Right lobe of liver (tissue), 6 donors: ENCODE measurements at regions not wholly inside any gene's neighbourhood (a gene's known extent, or its start where the extent isn't known, plus 50 kb on each side); places are given as distances from the start of the nearest gene placed in this dataset.

Source experiments
- ATAC-seq, 4 donors: fragments of 200-7000 bp; cut with Tn5 transposase; one replicate each; pipeline ENCODE4 v1.9.1; 2020; ENCODE audit warnings: mild to moderate bottlenecking in 4 of 4, moderate library complexity in 4 of 4
- DNase-seq, 3 donors: peaks; one replicate each; pipeline ENCODE4 v3.0.0-alpha.2; 2020
- H3K27ac ChIP-seq, 3 donors: fragments of 200-600 bp; one replicate each; pipeline ENCODE4 v1.8.0; 2022
- H3K27me3 ChIP-seq, 2 donors: fragments of 200-600 bp; one replicate each; pipeline ENCODE4 v1.8.0; 2022
- H3K36me3 ChIP-seq, 4 donors: fragments of 200-600 bp; sonication (generic) in 1 of 4; one replicate each; pipeline versions ENCODE4 v1.5.1 to v1.8.0; 2017 to 2022; ENCODE audit warnings: control low read depth in 1 of 4
- H3K4me1 ChIP-seq, 4 donors: fragments of 200-600 bp; sonication (generic) in 1 of 4; one replicate each; pipeline versions ENCODE4 v1.5.1 to v1.8.0; 2017 to 2022; ENCODE audit warnings: control low read depth in 1 of 4
- H3K4me3 ChIP-seq, 3 donors: fragments of 200-600 bp; one replicate each; pipeline ENCODE4 v1.8.0; 2022
- H3K9me3 ChIP-seq, 4 donors: fragments of 200-600 bp; sonication (generic) in 1 of 4; one replicate each; pipeline versions ENCODE4 v1.5.1 to v1.8.0; 2017 to 2022; ENCODE audit warnings: control low read depth in 1 of 4
- POLR2A ChIP-seq: fragments of 450-650 bp; IDR thresholded peaks from one replicate; pipeline ENCODE4 v1.6.1; 2017; ENCODE audit warnings: antibody characterized with exemption, mild to moderate bottlenecking
- WGBS: methylation state at CpG from one replicate; pipeline ENCODE4 v1.1.6; 2018; ENCODE audit warnings: low coverage, low lambda C conversion rate; ENCODE audit not compliant: insufficient coverage; ENCODE audit errors: missing lambda C conversion rate; 5-methylcytosine and 5-hydroxymethylcytosine counted together
- intact Hi-C, 2 donors: fragments of 100-400 bp; cut with DNase I; formaldehyde crosslinking; loops; one replicate each; pipeline versions ENCODE4 v1.11.2 to v1.14.1; 2022
- TF ChIP-seq, protein P1 (sequence below), 4 donors: fragments of 200-600 bp in 3 of 4; fragments of 450-650 bp in 1 of 4; IDR thresholded peaks; one replicate each; pipeline versions ENCODE4 v1.5.1 to v1.8.0; 2016 to 2022; ENCODE audit warnings: antibody characterized with exemption in 4 of 4, mild to moderate bottlenecking in 2 of 4
- donor health status: DM: no; HTN: yes; CAD: no.
- donor health status: DM: no; HTN: no; CAD: no.
- donor health status: DM: no; HTN: no; CAD: no.
- donor health status: DM: no; HTN: yes; CAD: no.
- donor health status: DM: no; HTN: yes; CAD: no.

- intact Hi-C loops = no loop called here
- H3K4me3 ChIP-seq = no peak overlapping the region
- TF ChIP-seq, protein P1, sequence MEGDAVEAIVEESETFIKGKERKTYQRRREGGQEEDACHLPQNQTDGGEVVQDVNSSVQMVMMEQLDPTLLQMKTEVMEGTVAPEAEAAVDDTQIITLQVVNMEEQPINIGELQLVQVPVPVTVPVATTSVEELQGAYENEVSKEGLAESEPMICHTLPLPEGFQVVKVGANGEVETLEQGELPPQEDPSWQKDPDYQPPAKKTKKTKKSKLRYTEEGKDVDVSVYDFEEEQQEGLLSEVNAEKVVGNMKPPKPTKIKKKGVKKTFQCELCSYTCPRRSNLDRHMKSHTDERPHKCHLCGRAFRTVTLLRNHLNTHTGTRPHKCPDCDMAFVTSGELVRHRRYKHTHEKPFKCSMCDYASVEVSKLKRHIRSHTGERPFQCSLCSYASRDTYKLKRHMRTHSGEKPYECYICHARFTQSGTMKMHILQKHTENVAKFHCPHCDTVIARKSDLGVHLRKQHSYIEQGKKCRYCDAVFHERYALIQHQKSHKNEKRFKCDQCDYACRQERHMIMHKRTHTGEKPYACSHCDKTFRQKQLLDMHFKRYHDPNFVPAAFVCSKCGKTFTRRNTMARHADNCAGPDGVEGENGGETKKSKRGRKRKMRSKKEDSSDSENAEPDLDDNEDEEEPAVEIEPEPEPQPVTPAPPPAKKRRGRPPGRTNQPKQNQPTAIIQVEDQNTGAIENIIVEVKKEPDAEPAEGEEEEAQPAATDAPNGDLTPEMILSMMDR (IDR thresholded peaks at IDR 0.05) = no peak
- no peak for TF ChIP-seq POLR2A
- H3K27me3 ChIP-seq = no peaks in the 10 kb centered on the region
- H3K4me1 ChIP-seq = no peaks in the 10 kb centered on the region
- 53% methylated on average over 3 of the region's 3 CpGs for WGBS
- ATAC-seq (no peak), DNase-seq (no peak)
- no peak overlapping the region for H3K27ac ChIP-seq
- H3K36me3 ChIP-seq = no peaks in the 10 kb centered on the region
- H3K9me3 ChIP-seq = no peaks in the 10 kb centered on the region
Observed at GRCh38 chr4:53788011-53788410, 196.7 kb upstream of the LNX1 start.

- peak in 2 of 4 donors; percentile 32 to 33 for ATAC-seq
Observed at GRCh38 chr4:53786632-53787031, 195.3 kb upstream of the LNX1 start.

DNA sequence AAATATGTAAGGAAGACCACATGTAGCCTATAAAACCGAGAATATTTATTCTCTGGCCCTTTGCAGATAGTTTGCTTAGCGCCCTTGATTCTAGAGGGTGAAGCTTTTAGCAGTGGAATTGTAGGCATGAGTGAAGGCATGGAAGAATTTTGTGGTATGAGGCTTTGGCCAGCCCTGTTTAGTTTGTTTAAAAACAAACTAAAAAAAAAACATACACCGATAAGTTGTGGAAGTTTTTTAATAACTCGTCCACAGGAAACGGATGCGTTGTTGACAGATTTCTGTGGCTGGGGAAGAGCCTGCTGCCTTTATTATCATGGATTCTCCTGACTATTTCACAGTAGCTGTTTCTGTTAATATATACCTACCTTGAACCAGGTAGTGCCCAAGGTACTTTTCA, 194.7 kb upstream of the LNX1 start:
- ATAC-seq = no peak
- WGBS = 58% methylated on average over 6 of the region's 6 CpGs

More at GRCh38 chr4:53786632-53787031, 195.3 kb upstream of the LNX1 start:
- intact Hi-C loops = no loop called here
- 26% methylated on average over 4 of the region's 4 CpGs for WGBS
- H3K27me3 ChIP-seq = no peaks in the 10 kb centered on the region
- H3K4me3 ChIP-seq = no peak overlapping the region
- H3K4me1 ChIP-seq = peaks cover 0 to 4% (median 0%) of the 10 kb centered on the region in 4 donors
- no peak for TF ChIP-seq POLR2A
- TF ChIP-seq, protein P1 (IDR thresholded peaks at IDR 0.05) = no peak
- no peak overlapping the region for H3K27ac ChIP-seq
- no peaks in the 10 kb centered on the region for H3K9me3 ChIP-seq
- H3K36me3 ChIP-seq = no peaks in the 10 kb centered on the region
- no peak for DNase-seq

GRCh38 chr4:53784112-53784511, 192.8 kb upstream of the LNX1 start:
- DNase-seq = no peak
- H3K27me3 ChIP-seq = no peaks in the 10 kb centered on the region
- WGBS = 86% methylated on average over 2 of the region's 3 CpGs
- TF ChIP-seq, protein P1 (IDR thresholded peaks at IDR 0.05) = no peak
- TF ChIP-seq POLR2A = no peak
- no peaks in the 10 kb centered on the region for H3K36me3 ChIP-seq
- H3K4me1 ChIP-seq = peaks cover 0 to 11% (median 0%) of the 10 kb centered on the region in 4 donors
- no peak overlapping the region for H3K27ac ChIP-seq
- H3K4me3 ChIP-seq = no peak overlapping the region
- no peaks in the 10 kb centered on the region for H3K9me3 ChIP-seq
- intact Hi-C loops = no loop called here
- ATAC-seq = no peak

More for the DNA sequence above, 194.7 kb upstream of the LNX1 start:
- Histone ChIP-seq H3K9me3 (no peaks in the 10 kb centered on the region), H3K27me3 (no peaks in the 10 kb centered on the region), H3K27ac (no peak overlapping the region), H3K36me3 (no peaks in the 10 kb centered on the region), H3K4me3 (no peak overlapping the region), H3K4me1 (peaks cover 0 to 10% (median 0%) of the 10 kb centered on the region in 4 donors)
- DNase-seq = no peak
- TF ChIP-seq, protein P1 (IDR thresholded peaks at IDR 0.05) = no peak
- no peak for TF ChIP-seq POLR2A
- intact Hi-C loops = no loop called here
